ENCODE measurements at regions not wholly inside any gene's neighbourhood (a gene's known extent, or its start where the extent isn't known, plus 50 kb on each side); places are given as distances from the start of the nearest gene placed in this dataset.
"Not testable (repeated sequence)": the region's sequence is repeated elsewhere in the genome, so short reads cannot be mapped to it uniquely, and the experiment has no call there.

GRCh38 chr7:84738583-84739150 is 448.2 kb downstream of the SEMA3D start:
- intact Hi-C loops (cut with micrococcal nuclease), result no loop called here

GRCh38 chr7:84735677-84736076 is 451.2 kb downstream of the SEMA3D start:
- intact Hi-C loops (cut with micrococcal nuclease), result no loop called here

GRCh38 chr7:84735011-84735410 is 451.8 kb downstream of the SEMA3D start:
- intact Hi-C loops (cut with micrococcal nuclease), result no loop called here

GRCh38 chr7:84733976-84734375 is 452.9 kb downstream of the SEMA3D start:
- intact Hi-C loops (cut with micrococcal nuclease), result not testable (repeated sequence)

GRCh38 chr7:84730864-84731263 is 456.0 kb downstream of the SEMA3D start:
- intact Hi-C loops (cut with micrococcal nuclease), result not testable (repeated sequence)

- intact Hi-C loops (cut with micrococcal nuclease), result no loop called here
Measured at GRCh38 chr7:84729284-84729683, 457.6 kb downstream of the SEMA3D start.

GRCh38 chr7:84722734-84723133 is 464.1 kb downstream of the SEMA3D start:
- intact Hi-C loops (cut with micrococcal nuclease), result no loop called here

GRCh38 chr7:84722086-84722485 is 464.8 kb downstream of the SEMA3D start:
- intact Hi-C loops (cut with micrococcal nuclease), result no loop called here

GRCh38 chr7:84720456-84721097 is 466.3 kb downstream of the SEMA3D start:
- intact Hi-C loops (cut with micrococcal nuclease), result no loop called here

- intact Hi-C loops (cut with micrococcal nuclease), result loop anchor here (5.0 kb wide), 1 partner anchor 193 kb away; no protein-coding TSS in a partner anchor
Measured at GRCh38 chr7:84714765-84715164, 472.1 kb downstream of the SEMA3D start.

GRCh38 chr7:84712374-84713121 is 474.3 kb downstream of the SEMA3D start:
- intact Hi-C loops (cut with micrococcal nuclease), result loop anchor here (5.0 kb wide), 1 partner anchor 195 kb away; no protein-coding TSS in a partner anchor

GRCh38 chr7:84710538-84710937 is 476.3 kb downstream of the SEMA3D start:
- intact Hi-C loops (cut with micrococcal nuclease), result loop anchor here (5.0 kb wide), 1 partner anchor 197 kb away; no protein-coding TSS in a partner anchor

GRCh38 chr7:84705706-84706105 is 481.1 kb downstream of the SEMA3D start:
- intact Hi-C loops (cut with micrococcal nuclease), result no loop called here

GRCh38 chr7:84705079-84705478 is 481.8 kb downstream of the SEMA3D start:
- intact Hi-C loops (cut with micrococcal nuclease), result no loop called here

GRCh38 chr7:84704380-84704779 is 482.5 kb downstream of the SEMA3D start:
- intact Hi-C loops (cut with micrococcal nuclease), result no loop called here

- intact Hi-C loops (cut with micrococcal nuclease), result no loop called here
Measured at GRCh38 chr7:84701524-84702306, 485.1 kb downstream of the SEMA3D start.

GRCh38 chr7:84700563-84701370 is 486.1 kb downstream of the SEMA3D start:
- intact Hi-C loops (cut with micrococcal nuclease), result no loop called here

- intact Hi-C loops (cut with micrococcal nuclease), result no loop called here
Measured at GRCh38 chr7:84697506-84697905, 489.4 kb downstream of the SEMA3D start.

GRCh38 chr7:84693483-84693882 is 493.4 kb downstream of the SEMA3D start:
- intact Hi-C loops (cut with micrococcal nuclease), result no loop called here

GRCh38 chr7:84688671-84689070 is 494.1 kb upstream of the SEMA3A start:
- intact Hi-C loops (cut with micrococcal nuclease), result no loop called here

GRCh38 chr7:84686373-84686772 is 491.8 kb upstream of the SEMA3A start:
- intact Hi-C loops (cut with micrococcal nuclease), result no loop called here

Data from T-helper 2 cell treated with Interferon-gamma antibody and Interleukin-4, amounts not matched to agents 100 ng/mL and 5 ng/mL, for 36 hours (primary cell).